ENCODE measurements at regions not wholly inside any gene's neighbourhood (a gene's known extent, or its start where the extent isn't known, plus 50 kb on each side); places are given as distances from the start of the nearest gene placed in this dataset.

GRCh38 chr12:46491548-46491947 lies 119.0 kb upstream of the SLC38A2 start:
- Histone ChIP-seq H4K91ac (replicated peaks; ENCODE audit: insufficient read length, low read length) (no peak overlapping the region), H2BK5ac (ENCODE audit: low read depth, low read length) (no peak overlapping the region), H2AFZ (ENCODE audit: low read length) (no peak overlapping the region), H3K4me3 (ENCODE audit: extremely low read depth in 1 of 4, insufficient read depth in 2 of 4, low read depth in 3 of 4, low read length in 4 of 4) (no peak overlapping the region), H3K79me1 (ENCODE audit: low read depth, low read length) (no peaks in the 10 kb centered on the region), H3K36me3 (ENCODE audit: control insufficient read depth in 2 of 4, insufficient read depth in 4 of 4, low read length in 3 of 4) (no peaks in the 10 kb centered on the region), H2BK15ac (ENCODE audit: low read length) (no peak overlapping the region), H4K8ac (ENCODE audit: extremely low read depth, insufficient read depth, low read length) (no peak overlapping the region), H3K56ac (replicated peaks; ENCODE audit: insufficient read length, low read depth, low read length) (no peak overlapping the region), H4K20me1 (replicated peaks in 1 of 2; ENCODE audit: control insufficient read depth in 1 of 2, insufficient read depth in 2 of 2, low read length in 2 of 2) (no peaks in the 10 kb centered on the region), H3K23me2 (ENCODE audit: low read depth, low read length) (no peaks in the 10 kb centered on the region), H3K4ac (replicated peaks; ENCODE audit: insufficient read length, low read depth, low read length) (no peak overlapping the region), H3K79me2 (ENCODE audit: control insufficient read depth in 1 of 2, insufficient read depth in 2 of 2, low read length in 2 of 2) (no peaks in the 10 kb centered on the region), H2AK5ac (ENCODE audit: low read depth, low read length) (no peak overlapping the region), H3K18ac (ENCODE audit: extremely low read depth, low read length) (no peak overlapping the region), H3K9me3 (ENCODE audit: insufficient read depth in 2 of 2, low read depth in 1 of 2, low read length in 1 of 2) (no peaks in the 10 kb centered on the region), H3K23ac (ENCODE audit: insufficient read length) (no peak overlapping the region), H2BK120ac (replicated peaks; ENCODE audit: low read depth, low read length) (no peak overlapping the region), H3K9ac (replicated peaks in 1 of 4; ENCODE audit: extremely low read depth in 1 of 4, low read depth in 3 of 4, low read length in 3 of 4) (no peak overlapping the region), H3K27ac (ENCODE audit: low read depth, low read length) (no peak overlapping the region), H3K14ac (ENCODE audit: insufficient read length) (no peak overlapping the region), H4K5ac (ENCODE audit: insufficient read length, low read depth, low read length) (no peak overlapping the region), H3K27me3 (replicated peaks in 1 of 4; ENCODE audit: control insufficient read depth in 3 of 4, extremely low read depth in 1 of 4, insufficient read depth in 3 of 4, low read length in 3 of 4) (no peaks in the 10 kb centered on the region), H2BK20ac (ENCODE audit: low read length) (no peak overlapping the region), H3K4me1 (replicated peaks in 1 of 4; ENCODE audit: control insufficient read depth in 3 of 4, insufficient read depth in 4 of 4, low read length in 3 of 4) (peaks cover 0 to 9% (median 2%) of the 10 kb centered on the region in 4 experiments; a peak in 3 of 7 replicates), H3K4me2 (ENCODE audit: insufficient read depth in 1 of 2, low read depth in 2 of 2, low read length in 2 of 2) (no peak overlapping the region; a peak in 1 of 4 replicates), H2BK12ac (ENCODE audit: low read depth, low read length) (no peak overlapping the region; the same call in 1 of the 2 replicates)
- 90% methylated on average over 1 of the region's 1 CpG; no CpG with 5 or more reads in 1 of the 2 experiments for WGBS, 2 experiments (ENCODE audit: extremely low coverage in 1 of 2, insufficient coverage in 1 of 2, insufficient read length in 1 of 2, insufficient replicate concordance in 2 of 2, low coverage in 1 of 2, low lambda C conversion rate in 2 of 2, missing lambda C conversion rate in 1 of 2)
- ChIA-PET CTCF (ENCODE audit: partially characterized antibody) (no interaction called here), POLR2A (ENCODE audit: partially characterized antibody) (no interaction called here)
- DNase-seq (ENCODE audit: low read depth in 1 of 2, low spot score in 2 of 2) (no peak), FAIRE-seq (no peak)
- TF ChIP-seq KDM4A (IDR thresholded peaks at IDR 0.05; ENCODE audit: low read depth, low read length, severe bottlenecking) (no peak), CREB1 (IDR thresholded peaks at IDR 0.05) (no peak), TCF12 (IDR thresholded peaks at IDR 0.05; ENCODE audit: low read depth, low read length) (no peak), RAD21 (IDR thresholded peaks at IDR 0.05 in 1 of 2, conservative IDR thresholded peaks at IDR 0.05 in 1 of 2; ENCODE audit: low read depth in 2 of 2, low read length in 2 of 2) (no peak)
